GM10266 (cell line): ENCODE measurements at regions not wholly inside any gene's neighbourhood (a gene's known extent, or its start where the extent isn't known, plus 50 kb on each side); places are given as distances from the start of the nearest gene placed in this dataset.

Source experiments
- DNase-seq: peaks from one replicate; pipeline ENCODE4 v3.0.0; 2012; ENCODE audit errors: extremely low spot score
- TF ChIP-seq, protein P1 (sequence below): IDR thresholded peaks from 2 replicates; pipeline ENCODE4 v1.5.1; 2012; ENCODE audit warnings: mild to moderate bottlenecking, low read depth; ENCODE audit not compliant: control insufficient read depth, insufficient read depth; ENCODE audit errors: missing control alignments

DNA sequence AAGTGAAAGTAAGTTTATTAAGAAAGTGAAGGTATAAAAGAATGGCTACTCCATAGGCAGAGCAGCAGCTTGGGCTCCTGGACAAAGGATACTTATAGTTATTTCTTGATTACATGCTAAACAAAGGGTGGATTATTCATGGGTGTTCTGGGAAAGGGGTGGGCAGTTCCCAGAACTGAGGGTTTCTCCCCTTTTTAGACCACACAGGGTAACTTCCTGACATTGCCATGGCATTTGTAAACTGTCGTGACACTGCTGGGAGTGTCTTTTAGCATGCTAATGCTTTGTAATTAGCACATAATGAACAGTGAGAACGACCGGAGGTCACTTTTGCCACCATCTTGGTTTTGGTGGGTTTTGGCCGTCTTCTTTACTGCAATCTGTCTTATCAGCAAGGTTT is 557.6 kb downstream of the SPRY1 start:
- no peak for DNase-seq
- TF ChIP-seq, protein P1, sequence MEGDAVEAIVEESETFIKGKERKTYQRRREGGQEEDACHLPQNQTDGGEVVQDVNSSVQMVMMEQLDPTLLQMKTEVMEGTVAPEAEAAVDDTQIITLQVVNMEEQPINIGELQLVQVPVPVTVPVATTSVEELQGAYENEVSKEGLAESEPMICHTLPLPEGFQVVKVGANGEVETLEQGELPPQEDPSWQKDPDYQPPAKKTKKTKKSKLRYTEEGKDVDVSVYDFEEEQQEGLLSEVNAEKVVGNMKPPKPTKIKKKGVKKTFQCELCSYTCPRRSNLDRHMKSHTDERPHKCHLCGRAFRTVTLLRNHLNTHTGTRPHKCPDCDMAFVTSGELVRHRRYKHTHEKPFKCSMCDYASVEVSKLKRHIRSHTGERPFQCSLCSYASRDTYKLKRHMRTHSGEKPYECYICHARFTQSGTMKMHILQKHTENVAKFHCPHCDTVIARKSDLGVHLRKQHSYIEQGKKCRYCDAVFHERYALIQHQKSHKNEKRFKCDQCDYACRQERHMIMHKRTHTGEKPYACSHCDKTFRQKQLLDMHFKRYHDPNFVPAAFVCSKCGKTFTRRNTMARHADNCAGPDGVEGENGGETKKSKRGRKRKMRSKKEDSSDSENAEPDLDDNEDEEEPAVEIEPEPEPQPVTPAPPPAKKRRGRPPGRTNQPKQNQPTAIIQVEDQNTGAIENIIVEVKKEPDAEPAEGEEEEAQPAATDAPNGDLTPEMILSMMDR = no peak

DNA sequence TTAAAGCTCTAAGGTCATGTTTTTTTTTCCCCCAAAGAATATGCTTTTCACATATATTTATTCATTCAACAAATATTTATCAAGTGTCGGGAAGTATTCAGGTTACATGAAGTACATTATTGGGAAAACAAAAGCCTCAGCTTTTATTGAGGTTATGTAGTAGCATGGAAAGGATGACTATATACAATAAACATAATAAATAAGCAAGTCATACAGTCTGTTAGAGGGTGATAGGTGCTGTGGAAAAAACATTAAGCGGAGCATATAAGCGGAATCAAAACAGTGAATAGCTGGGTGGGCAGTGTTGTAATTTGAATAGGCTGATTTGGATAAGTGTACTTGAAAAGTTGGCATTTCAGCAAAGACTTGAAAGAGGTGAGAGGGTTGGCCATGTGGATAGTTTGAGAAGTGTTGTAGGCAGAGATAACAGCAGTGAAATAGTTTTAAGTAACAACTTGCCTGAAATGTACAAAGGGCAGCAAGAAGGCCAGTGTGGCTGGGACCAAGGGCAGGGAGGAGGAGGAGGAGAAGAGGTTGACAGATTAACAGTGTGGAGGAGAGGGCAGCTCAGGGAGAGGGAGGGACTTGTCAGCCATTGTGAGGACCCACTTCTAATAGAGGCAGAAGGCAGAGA is 558.7 kb downstream of the SPRY1 start:
- TF ChIP-seq, protein P1 = no peak
- no peak for DNase-seq

DNA sequence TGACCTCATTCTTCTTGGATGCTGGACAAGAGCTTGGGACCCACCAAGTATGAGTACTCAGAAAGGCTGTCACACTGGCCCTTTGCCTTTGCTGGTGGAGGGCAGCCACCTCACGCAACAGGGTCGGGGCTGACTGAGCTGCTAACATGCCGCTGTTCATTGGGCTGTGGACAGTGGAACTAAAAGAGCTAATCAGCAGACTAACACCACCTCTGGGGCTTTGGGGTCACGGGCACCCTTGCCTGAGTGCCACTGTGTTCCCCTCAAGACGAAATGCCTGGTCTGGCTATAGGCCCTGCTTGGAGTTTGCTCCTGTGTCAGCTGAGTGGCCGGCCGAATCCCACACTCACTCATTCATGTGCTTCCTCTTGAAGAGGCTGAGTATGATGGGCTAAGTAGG is 559.6 kb downstream of the SPRY1 start:
- DNase-seq = no peak
- TF ChIP-seq, protein P1 = no peak

DNA sequence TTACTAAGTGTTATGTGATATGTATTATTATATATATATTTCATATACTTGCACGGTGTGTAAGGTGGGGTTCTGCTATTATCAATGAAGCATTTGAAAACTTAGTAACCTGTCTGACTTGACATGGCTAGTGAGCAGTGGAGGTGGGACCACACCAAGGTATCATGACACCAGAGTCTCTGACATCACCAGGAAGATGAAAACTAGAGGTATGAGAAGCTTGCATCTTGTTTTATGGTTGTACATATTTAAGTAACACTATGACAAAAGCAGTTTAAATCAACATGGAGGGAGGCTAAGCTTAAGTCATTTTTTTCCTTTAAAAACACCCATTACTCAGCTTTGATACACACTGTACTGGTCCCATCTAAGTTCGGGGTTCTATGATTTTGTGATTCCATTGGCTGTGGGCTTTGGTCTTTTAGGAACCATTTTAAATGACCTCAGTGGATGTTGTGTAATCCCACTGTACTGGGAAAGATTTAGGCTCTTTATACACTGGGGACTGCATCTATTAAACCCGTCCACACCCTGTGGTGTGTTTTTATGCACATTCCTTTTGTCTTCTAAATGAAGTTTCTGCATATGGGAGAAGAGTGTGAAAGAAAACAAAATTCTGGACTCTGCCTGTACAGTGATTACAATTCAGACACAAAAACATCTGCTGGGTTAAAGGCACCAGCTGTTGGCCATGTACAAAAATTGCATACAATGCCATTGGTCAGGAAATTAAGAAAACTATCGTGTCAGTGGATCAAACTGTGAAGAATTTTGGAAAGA is 570.6 kb downstream of the SPRY1 start:
- DNase-seq = no peak
- TF ChIP-seq, protein P1 = no peak

DNA sequence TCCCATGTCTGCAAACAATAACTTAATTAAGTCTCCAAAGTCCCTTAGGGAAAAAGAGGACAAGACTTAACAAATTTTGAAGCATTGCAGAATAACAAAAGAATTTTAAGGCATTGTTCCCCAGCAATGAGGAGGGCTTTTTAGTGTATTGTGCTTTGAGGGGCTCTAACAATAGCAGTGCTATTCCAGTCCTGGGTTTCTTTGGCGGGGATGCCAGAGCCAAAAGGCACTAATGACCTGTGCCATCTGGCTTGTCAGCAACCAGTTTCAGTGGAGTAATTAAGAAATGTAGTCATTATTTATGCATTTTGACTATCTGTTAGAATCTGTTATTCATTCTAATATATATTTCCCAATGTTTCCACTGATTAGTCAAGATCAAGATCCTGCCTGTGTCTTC is 575.4 kb downstream of the SPRY1 start:
- no peak for DNase-seq
- TF ChIP-seq, protein P1 = no peak

DNA sequence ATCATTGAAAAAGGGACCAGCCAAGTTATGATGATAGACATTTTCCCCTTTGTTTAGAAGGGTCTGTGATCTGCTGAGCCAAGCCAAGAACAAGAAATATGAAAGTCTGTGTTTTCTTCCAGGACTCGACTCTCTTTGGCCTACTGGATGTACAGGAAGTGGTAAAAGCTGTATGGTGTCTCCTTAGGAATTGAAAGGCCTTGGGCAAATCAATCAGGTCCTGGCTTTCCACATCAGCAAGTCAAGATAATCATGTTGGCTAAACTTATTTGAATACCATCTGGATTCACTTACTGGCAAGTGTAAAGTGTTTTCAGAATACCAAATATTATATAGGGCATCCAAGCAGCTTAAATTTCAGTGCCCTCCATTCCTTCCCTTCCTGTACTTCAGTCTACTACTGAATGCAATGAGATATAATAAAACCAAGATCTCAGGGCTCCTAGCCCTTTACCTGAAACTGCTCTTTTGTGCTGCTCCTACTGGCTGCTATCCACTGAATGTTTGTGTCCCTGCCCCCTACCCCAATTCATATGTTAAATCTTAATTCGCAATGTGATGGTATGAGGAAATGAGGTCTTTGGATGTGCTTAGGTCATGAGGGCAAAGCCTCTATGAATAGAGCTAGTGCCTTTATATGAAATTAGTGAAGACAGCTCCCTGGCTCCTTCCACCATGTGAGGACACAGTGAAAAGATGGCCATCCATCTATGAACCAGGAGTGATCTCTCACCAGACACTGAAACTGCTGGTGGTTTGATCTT is 578.0 kb downstream of the SPRY1 start:
- no peak for DNase-seq
- TF ChIP-seq, protein P1 = no peak
